ENCODE measurements at regions not wholly inside any gene's neighbourhood (a gene's known extent, or its start where the extent isn't known, plus 50 kb on each side); places are given as distances from the start of the nearest gene placed in this dataset.

- no peak overlapping the region for H3K9ac ChIP-seq (ENCODE audit: low read depth in 1 of 2, low read length in 2 of 2)
- H3K27me3 ChIP-seq (ENCODE audit: control insufficient read depth in 1 of 2, insufficient read depth in 2 of 2, low read length in 2 of 2) = no peaks in the 10 kb centered on the region
- H3K9me3 ChIP-seq (ENCODE audit: control insufficient read depth in 1 of 2, low read length in 2 of 2) = no peaks in the 10 kb centered on the region
- H3K27ac ChIP-seq (ENCODE audit: low read depth, low read length) = no peak overlapping the region
- no peak overlapping the region for H3K4me3 ChIP-seq (ENCODE audit: low read depth in 1 of 2, low read length in 2 of 2)
- no peaks in the 10 kb centered on the region for H3K36me3 ChIP-seq (ENCODE audit: control insufficient read depth in 1 of 2, insufficient read depth in 2 of 2, low read length in 2 of 2)
- H3K4me1 ChIP-seq (ENCODE audit: control insufficient read depth in 1 of 2, insufficient read depth in 2 of 2, low read length in 2 of 2) = no peaks in the 10 kb centered on the region
These were observed 267.9 kb upstream of the PKDCC start for GRCh38 chr2:41779888-41780287.

DNA sequence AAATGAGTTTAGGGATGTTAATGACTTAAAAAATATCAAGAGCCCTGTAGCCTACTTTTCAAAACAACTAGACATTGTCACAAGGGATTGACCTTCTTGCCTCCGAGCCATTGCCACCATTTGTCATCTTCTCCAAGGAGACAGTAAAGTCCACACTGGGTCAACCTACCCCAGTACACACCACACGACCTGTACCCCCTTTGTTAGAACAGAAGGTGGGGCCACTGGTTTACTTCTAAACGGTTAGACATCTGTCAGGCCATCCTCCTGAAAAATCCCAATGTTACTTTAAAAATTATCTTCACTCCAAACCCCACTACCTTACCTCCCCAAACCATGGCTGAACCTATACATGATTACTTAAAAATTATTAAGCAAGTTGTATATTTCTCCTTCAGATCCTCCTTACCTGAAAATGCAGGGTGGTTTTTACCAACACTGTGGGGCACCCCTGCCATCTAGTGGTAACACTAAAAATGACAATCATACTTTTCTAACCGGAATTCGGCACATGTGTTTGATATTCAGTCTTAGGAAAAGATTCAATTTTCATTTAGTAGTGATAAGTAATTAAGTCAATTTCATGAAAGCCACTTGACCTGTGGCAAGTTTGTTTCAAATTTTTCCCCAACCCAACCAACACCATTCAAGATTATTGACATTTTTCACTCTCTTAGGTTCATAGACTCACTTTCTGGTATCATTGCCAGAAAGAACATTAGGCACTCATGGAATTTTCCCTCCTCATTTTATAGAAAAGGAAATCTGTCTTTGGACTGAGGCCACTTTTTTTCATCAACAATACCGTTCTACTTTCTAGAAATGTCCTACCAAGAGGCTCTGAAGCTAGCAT is 265.3 kb upstream of the PKDCC start:
- Histone ChIP-seq H3K27me3 (ENCODE audit: control insufficient read depth in 1 of 2, insufficient read depth in 2 of 2, low read length in 2 of 2) (no peaks in the 10 kb centered on the region), H3K27ac (ENCODE audit: low read depth, low read length) (no peak overlapping the region), H3K9ac (ENCODE audit: low read depth in 1 of 2, low read length in 2 of 2) (no peak overlapping the region), H3K9me3 (ENCODE audit: control insufficient read depth in 1 of 2, low read length in 2 of 2) (no peaks in the 10 kb centered on the region), H3K4me1 (ENCODE audit: control insufficient read depth in 1 of 2, insufficient read depth in 2 of 2, low read length in 2 of 2) (no peaks in the 10 kb centered on the region), H3K4me3 (ENCODE audit: low read depth in 1 of 2, low read length in 2 of 2) (no peak overlapping the region), H3K36me3 (ENCODE audit: control insufficient read depth in 1 of 2, insufficient read depth in 2 of 2, low read length in 2 of 2) (no peaks in the 10 kb centered on the region)

DNA sequence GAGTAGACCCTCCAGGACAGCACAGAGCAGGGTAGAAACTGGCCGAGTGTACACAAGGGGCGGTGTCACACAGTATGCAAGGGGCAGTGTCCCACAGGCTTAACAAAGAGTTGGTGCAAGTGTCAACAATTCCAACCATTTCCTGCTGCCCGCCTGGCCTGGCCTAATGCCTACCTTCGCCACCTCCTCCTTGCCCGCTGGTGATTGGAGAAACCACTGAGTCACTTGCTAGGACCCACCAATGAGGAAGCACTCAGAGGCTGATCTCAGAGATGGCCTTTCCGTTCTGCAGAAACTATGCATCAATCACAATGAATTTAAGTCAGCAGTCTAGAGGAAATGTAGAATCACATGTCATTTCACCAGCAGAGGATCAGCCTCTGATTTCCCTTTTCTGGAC is 263.3 kb upstream of the PKDCC start:
- Histone ChIP-seq H3K9me3 (ENCODE audit: control insufficient read depth in 1 of 2, low read length in 2 of 2) (no peaks in the 10 kb centered on the region), H3K4me3 (ENCODE audit: low read depth in 1 of 2, low read length in 2 of 2) (no peak overlapping the region), H3K9ac (ENCODE audit: low read depth in 1 of 2, low read length in 2 of 2) (no peak overlapping the region), H3K27ac (ENCODE audit: low read depth, low read length) (no peak overlapping the region), H3K27me3 (ENCODE audit: control insufficient read depth in 1 of 2, insufficient read depth in 2 of 2, low read length in 2 of 2) (no peaks in the 10 kb centered on the region), H3K4me1 (ENCODE audit: control insufficient read depth in 1 of 2, insufficient read depth in 2 of 2, low read length in 2 of 2) (no peaks in the 10 kb centered on the region), H3K36me3 (ENCODE audit: control insufficient read depth in 1 of 2, insufficient read depth in 2 of 2, low read length in 2 of 2) (no peaks in the 10 kb centered on the region)

- Histone ChIP-seq H3K9me3 (ENCODE audit: control insufficient read depth in 1 of 2, low read length in 2 of 2) (no peaks in the 10 kb centered on the region), H3K27ac (ENCODE audit: low read depth, low read length) (no peak overlapping the region), H3K4me1 (ENCODE audit: control insufficient read depth in 1 of 2, insufficient read depth in 2 of 2, low read length in 2 of 2) (no peaks in the 10 kb centered on the region), H3K4me3 (ENCODE audit: low read depth in 1 of 2, low read length in 2 of 2) (no peak overlapping the region), H3K9ac (ENCODE audit: low read depth in 1 of 2, low read length in 2 of 2) (no peak overlapping the region), H3K27me3 (ENCODE audit: control insufficient read depth in 1 of 2, insufficient read depth in 2 of 2, low read length in 2 of 2) (no peaks in the 10 kb centered on the region), H3K36me3 (ENCODE audit: control insufficient read depth in 1 of 2, insufficient read depth in 2 of 2, low read length in 2 of 2) (no peaks in the 10 kb centered on the region)
These were observed 262.4 kb upstream of the PKDCC start for GRCh38 chr2:41785251-41786022.

GRCh38 chr2:41791523-41791922 is 256.3 kb upstream of the PKDCC start:
- no peak overlapping the region for H3K9ac ChIP-seq (ENCODE audit: low read depth in 1 of 2, low read length in 2 of 2)
- H3K27ac ChIP-seq (ENCODE audit: low read depth, low read length) = no peak overlapping the region
- no peaks in the 10 kb centered on the region for H3K27me3 ChIP-seq (ENCODE audit: control insufficient read depth in 1 of 2, insufficient read depth in 2 of 2, low read length in 2 of 2)
- H3K4me1 ChIP-seq (ENCODE audit: control insufficient read depth in 1 of 2, insufficient read depth in 2 of 2, low read length in 2 of 2) = no peaks in the 10 kb centered on the region
- no peak overlapping the region for H3K4me3 ChIP-seq (ENCODE audit: low read depth in 1 of 2, low read length in 2 of 2)
- no peaks in the 10 kb centered on the region for H3K36me3 ChIP-seq (ENCODE audit: control insufficient read depth in 1 of 2, insufficient read depth in 2 of 2, low read length in 2 of 2)
- no peaks in the 10 kb centered on the region for H3K9me3 ChIP-seq (ENCODE audit: control insufficient read depth in 1 of 2, low read length in 2 of 2)

- H3K27me3 ChIP-seq (ENCODE audit: control insufficient read depth in 1 of 2, insufficient read depth in 2 of 2, low read length in 2 of 2) = no peaks in the 10 kb centered on the region
- no peak overlapping the region for H3K4me3 ChIP-seq (ENCODE audit: low read depth in 1 of 2, low read length in 2 of 2)
- no peaks in the 10 kb centered on the region for H3K4me1 ChIP-seq (ENCODE audit: control insufficient read depth in 1 of 2, insufficient read depth in 2 of 2, low read length in 2 of 2)
- H3K27ac ChIP-seq (ENCODE audit: low read depth, low read length) = no peak overlapping the region
- H3K9me3 ChIP-seq (ENCODE audit: control insufficient read depth in 1 of 2, low read length in 2 of 2) = peaks cover 0 to 5% of the 10 kb centered on the region in 2 donors
- no peak overlapping the region for H3K9ac ChIP-seq (ENCODE audit: low read depth in 1 of 2, low read length in 2 of 2)
- H3K36me3 ChIP-seq (ENCODE audit: control insufficient read depth in 1 of 2, insufficient read depth in 2 of 2, low read length in 2 of 2) = no peaks in the 10 kb centered on the region
These were observed 244.5 kb upstream of the PKDCC start for GRCh38 chr2:41803361-41803760.

DNA sequence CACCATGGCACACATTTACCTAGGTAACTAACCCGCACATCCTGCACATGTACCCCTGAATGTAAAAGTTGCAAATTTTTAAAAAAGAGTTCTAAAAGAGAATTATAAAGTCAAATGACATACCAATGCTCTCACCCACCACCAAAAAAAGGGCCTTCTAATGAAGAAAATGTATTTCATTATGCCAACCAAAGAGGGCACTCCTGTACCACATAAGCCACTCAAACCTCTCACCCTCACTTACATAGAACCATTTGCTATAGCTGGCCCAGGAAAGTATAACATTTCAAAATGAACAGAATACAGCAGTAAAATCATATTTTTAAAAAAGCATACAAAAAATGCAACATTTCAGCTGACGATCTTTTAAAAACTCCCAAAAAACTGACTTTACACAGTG is 241.5 kb upstream of the PKDCC start:
- H3K36me3 ChIP-seq (ENCODE audit: control insufficient read depth in 1 of 2, insufficient read depth in 2 of 2, low read length in 2 of 2) = no peaks in the 10 kb centered on the region
- peaks cover 0 to 3% of the 10 kb centered on the region in 2 donors for H3K9me3 ChIP-seq (ENCODE audit: control insufficient read depth in 1 of 2, low read length in 2 of 2)

DNA sequence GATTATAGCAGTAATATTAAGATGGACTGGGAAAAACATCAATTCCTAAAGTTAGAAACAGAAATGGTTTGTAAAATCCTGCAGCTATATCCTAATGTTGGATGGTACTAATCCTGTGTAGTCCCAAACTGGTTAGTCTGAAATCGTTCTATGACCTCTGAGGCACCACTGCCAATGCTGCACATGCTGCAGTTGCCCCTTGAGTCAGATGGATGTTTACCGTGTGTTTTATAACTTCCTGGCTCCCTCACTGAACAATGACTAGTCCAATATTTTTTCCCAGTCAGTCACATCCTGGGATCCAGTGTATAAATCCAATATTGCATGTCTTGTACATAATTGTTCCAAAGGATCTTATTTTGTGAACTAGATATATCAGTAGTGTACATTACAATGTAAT is 226.7 kb upstream of the PKDCC start:
- H3K27ac ChIP-seq (ENCODE audit: low read depth, low read length) = no peak overlapping the region
- peaks cover 1 to 4% of the 10 kb centered on the region in 2 donors for H3K9me3 ChIP-seq (ENCODE audit: control insufficient read depth in 1 of 2, low read length in 2 of 2)
- H3K36me3 ChIP-seq (ENCODE audit: control insufficient read depth in 1 of 2, insufficient read depth in 2 of 2, low read length in 2 of 2) = no peaks in the 10 kb centered on the region
- H3K4me1 ChIP-seq (ENCODE audit: control insufficient read depth in 1 of 2, insufficient read depth in 2 of 2, low read length in 2 of 2) = peaks cover 0 to under 1% of the 10 kb centered on the region in 2 donors
- no peaks in the 10 kb centered on the region for H3K27me3 ChIP-seq (ENCODE audit: control insufficient read depth in 1 of 2, insufficient read depth in 2 of 2, low read length in 2 of 2)
- H3K9ac ChIP-seq (ENCODE audit: low read depth in 1 of 2, low read length in 2 of 2) = no peak overlapping the region
- H3K4me3 ChIP-seq (ENCODE audit: low read depth in 1 of 2, low read length in 2 of 2) = no peak overlapping the region

More for the DNA sequence above, 241.5 kb upstream of the PKDCC start:
- Histone ChIP-seq H3K27me3 (ENCODE audit: control insufficient read depth in 1 of 2, insufficient read depth in 2 of 2, low read length in 2 of 2) (no peaks in the 10 kb centered on the region), H3K4me1 (ENCODE audit: control insufficient read depth in 1 of 2, insufficient read depth in 2 of 2, low read length in 2 of 2) (no peaks in the 10 kb centered on the region), H3K4me3 (ENCODE audit: low read depth in 1 of 2, low read length in 2 of 2) (no peak overlapping the region), H3K27ac (ENCODE audit: low read depth, low read length) (no peak overlapping the region), H3K9ac (ENCODE audit: low read depth in 1 of 2, low read length in 2 of 2) (no peak overlapping the region)

DNA sequence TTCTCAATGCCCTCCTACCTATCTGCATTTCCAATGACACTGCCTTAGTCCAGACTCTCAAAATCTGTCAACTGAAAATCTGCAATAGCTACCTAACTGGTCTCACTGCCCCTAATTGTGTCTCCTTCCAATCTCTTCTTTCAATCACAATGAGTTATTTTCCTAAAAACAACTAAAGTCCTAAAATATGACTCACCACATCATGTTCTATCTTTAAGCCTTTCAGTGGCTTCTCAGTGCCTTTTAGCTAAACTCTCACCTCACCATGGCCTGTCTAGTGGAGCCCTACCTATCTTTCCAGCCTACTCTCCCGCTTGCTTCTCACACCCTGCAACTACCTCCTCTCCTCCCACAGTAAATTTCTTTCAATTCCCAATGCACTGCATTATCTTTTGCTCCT is 220.9 kb upstream of the PKDCC start:
- Histone ChIP-seq H3K27me3 (ENCODE audit: control insufficient read depth in 1 of 2, insufficient read depth in 2 of 2, low read length in 2 of 2) (no peaks in the 10 kb centered on the region), H3K36me3 (ENCODE audit: control insufficient read depth in 1 of 2, insufficient read depth in 2 of 2, low read length in 2 of 2) (no peaks in the 10 kb centered on the region), H3K9me3 (ENCODE audit: control insufficient read depth in 1 of 2, low read length in 2 of 2) (no peaks in the 10 kb centered on the region), H3K4me1 (ENCODE audit: control insufficient read depth in 1 of 2, insufficient read depth in 2 of 2, low read length in 2 of 2) (peaks cover 16 to 22% of the 10 kb centered on the region in 2 donors), H3K4me3 (ENCODE audit: low read depth in 1 of 2, low read length in 2 of 2) (no peak overlapping the region), H3K9ac (ENCODE audit: low read depth in 1 of 2, low read length in 2 of 2) (no peak overlapping the region), H3K27ac (ENCODE audit: low read depth, low read length) (no peak overlapping the region)

GRCh38 chr2:41827354-41827971 is 220.4 kb upstream of the PKDCC start:
- H3K27ac ChIP-seq (ENCODE audit: low read depth, low read length) = no peak overlapping the region

More at GRCh38 chr2:41827354-41827971, 220.4 kb upstream of the PKDCC start:
- Histone ChIP-seq H3K4me1 (ENCODE audit: control insufficient read depth in 1 of 2, insufficient read depth in 2 of 2, low read length in 2 of 2) (peaks cover 16 to 22% of the 10 kb centered on the region in 2 donors), H3K27me3 (ENCODE audit: control insufficient read depth in 1 of 2, insufficient read depth in 2 of 2, low read length in 2 of 2) (no peaks in the 10 kb centered on the region), H3K9me3 (ENCODE audit: control insufficient read depth in 1 of 2, low read length in 2 of 2) (no peaks in the 10 kb centered on the region), H3K36me3 (ENCODE audit: control insufficient read depth in 1 of 2, insufficient read depth in 2 of 2, low read length in 2 of 2) (no peaks in the 10 kb centered on the region), H3K4me3 (ENCODE audit: low read depth in 1 of 2, low read length in 2 of 2) (no peak overlapping the region), H3K9ac (ENCODE audit: low read depth in 1 of 2, low read length in 2 of 2) (no peak overlapping the region)
